ENCODE measurements at regions not wholly inside any gene's neighbourhood (a gene's known extent, or its start where the extent isn't known, plus 50 kb on each side); places are given as distances from the start of the nearest gene placed in this dataset.

DNA sequence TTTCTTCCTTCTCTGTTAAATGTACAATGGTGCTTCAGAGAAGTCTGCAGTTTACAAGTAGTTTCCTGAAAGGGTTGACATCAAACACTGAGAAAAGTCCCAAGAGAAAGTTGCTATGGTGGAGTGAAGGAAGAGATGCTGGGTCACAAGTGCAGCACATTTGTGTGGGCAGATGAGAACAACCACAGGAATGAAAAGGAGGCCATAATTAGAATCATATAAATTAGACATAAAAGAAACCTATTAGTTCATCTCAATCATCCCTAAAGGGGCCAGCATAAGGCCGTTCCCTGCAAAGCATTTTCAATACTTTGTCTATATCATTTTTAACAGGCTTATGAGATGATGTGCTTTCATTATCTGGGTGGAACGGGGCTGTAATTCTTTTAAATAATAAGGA, 359.2 kb downstream of the IRS2 start:
- H3K27me3 Mint-ChIP-seq (ENCODE audit: low read depth): peaks cover 4% of the 10 kb centered on the region
- H3K27ac Mint-ChIP-seq: no peak overlapping the region
- H3K9me3 Mint-ChIP-seq: peaks cover 5% of the 10 kb centered on the region
- H3K4me3 Mint-ChIP-seq: no peak overlapping the region
- H3K36me3 Mint-ChIP-seq (ENCODE audit: low read depth): no peaks in the 10 kb centered on the region
- no peaks in the 10 kb centered on the region for H3K4me1 Mint-ChIP-seq
- TF ChIP-seq, protein P1, sequence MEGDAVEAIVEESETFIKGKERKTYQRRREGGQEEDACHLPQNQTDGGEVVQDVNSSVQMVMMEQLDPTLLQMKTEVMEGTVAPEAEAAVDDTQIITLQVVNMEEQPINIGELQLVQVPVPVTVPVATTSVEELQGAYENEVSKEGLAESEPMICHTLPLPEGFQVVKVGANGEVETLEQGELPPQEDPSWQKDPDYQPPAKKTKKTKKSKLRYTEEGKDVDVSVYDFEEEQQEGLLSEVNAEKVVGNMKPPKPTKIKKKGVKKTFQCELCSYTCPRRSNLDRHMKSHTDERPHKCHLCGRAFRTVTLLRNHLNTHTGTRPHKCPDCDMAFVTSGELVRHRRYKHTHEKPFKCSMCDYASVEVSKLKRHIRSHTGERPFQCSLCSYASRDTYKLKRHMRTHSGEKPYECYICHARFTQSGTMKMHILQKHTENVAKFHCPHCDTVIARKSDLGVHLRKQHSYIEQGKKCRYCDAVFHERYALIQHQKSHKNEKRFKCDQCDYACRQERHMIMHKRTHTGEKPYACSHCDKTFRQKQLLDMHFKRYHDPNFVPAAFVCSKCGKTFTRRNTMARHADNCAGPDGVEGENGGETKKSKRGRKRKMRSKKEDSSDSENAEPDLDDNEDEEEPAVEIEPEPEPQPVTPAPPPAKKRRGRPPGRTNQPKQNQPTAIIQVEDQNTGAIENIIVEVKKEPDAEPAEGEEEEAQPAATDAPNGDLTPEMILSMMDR (IDR thresholded peaks at IDR 0.05; ENCODE audit: unreplicated experiment in 3 of 3): no peak

DNA sequence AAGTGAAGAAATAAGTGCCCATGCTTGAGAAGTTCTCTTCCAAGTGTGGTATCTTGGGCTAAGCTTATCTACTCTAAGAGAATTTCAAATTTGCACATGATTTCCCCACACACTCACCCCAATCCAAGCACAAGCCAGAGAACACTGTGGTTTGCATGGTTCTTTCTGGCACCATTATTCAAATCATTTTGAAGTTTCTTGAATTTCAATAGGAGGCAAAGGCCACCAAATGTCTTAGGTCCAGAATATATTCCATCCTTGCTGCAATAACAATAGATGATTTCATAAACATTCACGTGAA, 359.7 kb downstream of the IRS2 start:
- Mint-ChIP-seq H3K4me1 (no peaks in the 10 kb centered on the region), H3K9me3 (peaks cover 4% of the 10 kb centered on the region), H3K4me3 (no peak overlapping the region), H3K27me3 (ENCODE audit: low read depth) (peaks cover 4% of the 10 kb centered on the region), H3K27ac (no peak overlapping the region), H3K36me3 (ENCODE audit: low read depth) (no peaks in the 10 kb centered on the region)
- TF ChIP-seq, protein P1 (IDR thresholded peaks at IDR 0.05; ENCODE audit: unreplicated experiment in 3 of 3): no peak

DNA sequence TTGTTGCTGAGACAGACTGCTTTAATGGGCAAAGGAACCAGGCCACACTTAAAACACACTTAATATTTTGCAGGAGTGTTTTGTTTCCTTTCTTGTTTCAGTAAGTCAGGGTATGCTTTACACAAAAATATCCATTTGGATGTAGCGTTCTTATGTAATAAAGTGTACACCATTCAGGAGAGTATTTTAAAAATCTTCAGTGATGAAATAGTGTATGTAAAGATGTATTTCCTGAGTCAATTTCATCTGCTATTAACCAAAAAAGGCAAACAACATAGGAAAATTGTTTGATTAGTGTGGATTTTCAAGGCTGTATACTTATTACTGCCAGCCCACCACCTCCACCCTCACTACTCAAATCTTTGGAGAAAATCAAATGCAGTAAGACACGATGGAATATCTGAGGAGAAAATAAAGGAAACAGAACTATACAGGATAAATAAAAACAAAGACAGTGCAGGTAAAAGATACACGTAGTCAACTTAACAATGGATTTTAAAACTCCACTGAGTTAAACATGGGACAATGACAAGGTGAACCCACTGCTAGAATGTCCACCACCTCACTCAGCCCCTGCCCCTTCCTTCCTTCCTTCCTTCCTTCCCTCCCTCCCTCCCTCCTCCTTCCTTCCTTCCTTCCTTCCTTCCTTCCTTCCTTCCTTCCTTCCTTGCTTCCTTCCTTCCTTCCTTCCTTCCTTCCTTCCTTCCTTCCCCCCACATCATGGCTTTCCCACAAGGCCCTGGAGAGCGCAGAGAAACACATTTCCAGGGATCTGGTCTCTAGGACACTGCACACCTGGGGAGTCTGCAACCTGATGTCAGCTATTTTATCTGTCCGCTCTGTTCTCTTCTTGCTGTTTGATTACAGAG, 360.3 kb downstream of the IRS2 start:
- TF ChIP-seq, protein P1 (IDR thresholded peaks at IDR 0.05; ENCODE audit: unreplicated experiment in 3 of 3): no peak
- Mint-ChIP-seq H3K4me1 (no peaks in the 10 kb centered on the region), H3K36me3 (ENCODE audit: low read depth) (no peaks in the 10 kb centered on the region), H3K27ac (no peak overlapping the region), H3K27me3 (ENCODE audit: low read depth) (peaks cover 4% of the 10 kb centered on the region), H3K4me3 (no peak overlapping the region), H3K9me3 (peaks cover 3% of the 10 kb centered on the region)

DNA sequence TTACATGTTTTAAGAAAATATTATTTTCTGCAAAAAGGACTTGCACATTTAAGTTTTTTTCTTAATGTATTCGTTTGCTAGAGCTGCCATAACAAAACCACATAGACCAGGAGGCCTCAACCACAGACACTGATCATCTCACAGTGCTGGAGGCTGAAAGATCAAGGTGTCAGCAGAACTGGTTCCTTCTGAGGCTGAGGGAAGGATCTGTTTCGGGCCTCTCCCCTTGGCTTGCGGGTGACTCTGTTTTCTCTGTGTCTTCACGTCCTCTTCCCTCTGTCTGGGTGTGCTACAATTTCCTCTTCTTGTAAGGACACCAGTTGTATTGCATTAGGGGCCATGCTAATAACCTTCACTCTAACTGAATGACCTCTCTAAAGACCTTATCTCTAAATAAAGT, 364.2 kb downstream of the IRS2 start:
- no peak overlapping the region for H3K4me3 Mint-ChIP-seq
- H3K9me3 Mint-ChIP-seq: no peaks in the 10 kb centered on the region
- TF ChIP-seq, protein P1 (IDR thresholded peaks at IDR 0.05; ENCODE audit: unreplicated experiment in 3 of 3): no peak
- H3K27me3 Mint-ChIP-seq (ENCODE audit: low read depth): peaks cover 4% of the 10 kb centered on the region
- H3K36me3 Mint-ChIP-seq (ENCODE audit: low read depth): no peaks in the 10 kb centered on the region
- H3K4me1 Mint-ChIP-seq: no peaks in the 10 kb centered on the region
- no peak overlapping the region for H3K27ac Mint-ChIP-seq

DNA sequence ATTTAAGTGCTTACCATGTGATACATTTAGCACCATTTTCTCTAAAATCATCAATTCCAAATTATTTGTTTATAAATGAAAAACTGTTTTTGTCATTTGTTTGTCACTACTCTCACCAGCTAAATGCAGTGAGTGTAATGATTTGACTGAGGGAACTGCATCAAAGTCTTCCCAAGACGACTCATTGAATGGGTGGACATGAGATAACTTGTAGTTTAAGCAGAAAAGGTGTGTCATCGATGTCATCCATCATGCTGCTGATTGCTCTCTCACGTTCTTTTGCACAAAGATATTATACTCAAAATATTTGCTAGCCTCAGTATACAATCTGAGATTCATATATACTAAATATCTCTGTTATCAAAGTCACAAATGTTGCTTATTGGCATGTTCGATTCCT, 366.5 kb downstream of the IRS2 start:
- Mint-ChIP-seq H3K27me3 (ENCODE audit: low read depth) (peaks cover 3% of the 10 kb centered on the region), H3K27ac (no peak overlapping the region), H3K36me3 (ENCODE audit: low read depth) (no peaks in the 10 kb centered on the region), H3K4me3 (no peak overlapping the region), H3K9me3 (no peaks in the 10 kb centered on the region), H3K4me1 (no peaks in the 10 kb centered on the region)
- TF ChIP-seq, protein P1 (IDR thresholded peaks at IDR 0.05; ENCODE audit: unreplicated experiment in 3 of 3): no peak

DNA sequence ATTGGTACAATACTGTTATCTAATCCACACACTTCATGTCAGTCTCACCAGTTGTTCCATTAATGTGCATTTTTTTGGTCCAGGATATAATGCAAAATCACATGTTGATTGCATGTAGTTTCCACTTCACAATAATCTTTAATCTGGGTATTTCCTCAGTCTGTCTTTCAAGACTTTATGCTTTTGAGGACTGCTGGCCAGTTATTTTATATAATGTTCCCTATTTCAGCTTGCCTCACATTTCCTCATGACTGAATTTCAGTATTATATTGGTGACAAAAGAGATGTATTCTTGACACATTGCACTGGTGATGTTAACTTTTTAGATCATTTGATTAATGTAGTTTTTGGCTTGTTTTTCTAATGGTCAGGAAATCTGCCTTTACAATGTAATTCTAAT, 368.3 kb downstream of the IRS2 start:
- TF ChIP-seq, protein P1 (IDR thresholded peaks at IDR 0.05; ENCODE audit: unreplicated experiment in 3 of 3): no peak
- Mint-ChIP-seq H3K4me1 (peaks cover 14% of the 10 kb centered on the region), H3K27ac (no peak overlapping the region), H3K4me3 (no peak overlapping the region), H3K9me3 (no peaks in the 10 kb centered on the region), H3K27me3 (ENCODE audit: low read depth) (peaks cover 3% of the 10 kb centered on the region), H3K36me3 (ENCODE audit: low read depth) (no peaks in the 10 kb centered on the region)
